ENCODE measurements at regions not wholly inside any gene's neighbourhood (a gene's known extent, or its start where the extent isn't known, plus 50 kb on each side); places are given as distances from the start of the nearest gene placed in this dataset.
"Not testable (repeated sequence)": the region's sequence is repeated elsewhere in the genome, so short reads cannot be mapped to it uniquely, and the experiment has no call there.

- TF ChIP-seq EZH2 (IDR thresholded peaks at IDR 0.05; ENCODE audit: borderline replicate concordance, insufficient read depth, low read depth, low read length, poor library complexity, severe bottlenecking); CTCF (IDR thresholded peaks at IDR 0.05): not testable (repeated sequence)
Measured at GRCh38 chr19:30265918-30266317, 106.3 kb upstream of the ZNF536 start.
